SK-N-SH (cell line): ENCODE measurements at regions not wholly inside any gene's neighbourhood (a gene's known extent, or its start where the extent isn't known, plus 50 kb on each side); places are given as distances from the start of the nearest gene placed in this dataset.

Experiments
- CTCF ChIP-seq: fragments of 200-600 bp; sonication (generic); IDR thresholded peaks from 2 replicates; pipeline ENCODE4 v1.6.1; 2017; ENCODE audit warnings: antibody characterized with exemption, mild to moderate bottlenecking, moderate library complexity
- EP300 ChIP-seq, 2 experiments: IDR thresholded peaks; 2 replicates each; pipeline versions ENCODE4 v1.4.0 to v1.6.1; 2012; ENCODE audit warnings: borderline replicate concordance in 1 of 2, low read depth in 1 of 2, low read length in 1 of 2
- EZH2phosphoT487 ChIP-seq: fragments of 200-600 bp; sonication (generic); IDR thresholded peaks from 2 replicates; pipeline ENCODE4 v1.6.1; 2017; ENCODE audit warnings: low read depth, mixed run types, mild to moderate bottlenecking, antibody characterized with exemption, moderate library complexity, borderline replicate concordance
- FOSL2 ChIP-seq: IDR thresholded peaks from 2 replicates; pipeline ENCODE4 v1.4.0; 2012; ENCODE audit warnings: low read depth, mild to moderate bottlenecking, moderate library complexity, borderline replicate concordance
- GABPA ChIP-seq: IDR thresholded peaks from 2 replicates; pipeline ENCODE4 v1.4.0; 2012; ENCODE audit warnings: low read depth, mild to moderate bottlenecking
- RFX5 ChIP-seq: IDR thresholded peaks from 2 replicates; pipeline ENCODE4 v1.6.1; 2012; ENCODE audit warnings: mild to moderate bottlenecking, improper control_type of control experiment, low read length
- SIN3A ChIP-seq: IDR thresholded peaks from 2 replicates; pipeline ENCODE4 v1.6.1; 2012; ENCODE audit warnings: low read depth, mild to moderate bottlenecking, low read length, moderate library complexity, borderline replicate concordance
- SMC3 ChIP-seq: IDR thresholded peaks from 2 replicates; pipeline ENCODE4 v1.6.1; 2012; ENCODE audit warnings: low read depth, low read length, improper control_type of control experiment
- TAF1 ChIP-seq: IDR thresholded peaks from 2 replicates; pipeline ENCODE4 v1.6.1; 2012; ENCODE audit warnings: low read depth, mild to moderate bottlenecking, low read length, moderate library complexity, borderline replicate concordance
- TEAD4 ChIP-seq: IDR thresholded peaks from 2 replicates; pipeline ENCODE4 v1.4.0; 2012; ENCODE audit warnings: mild to moderate bottlenecking, borderline replicate concordance; ENCODE audit not compliant: insufficient read depth
- USF1 ChIP-seq: IDR thresholded peaks from 2 replicates; pipeline ENCODE4 v1.4.0; 2012; ENCODE audit warnings: low read depth, borderline replicate concordance
- USF2 ChIP-seq: fragments of 150-350 bp; IDR thresholded peaks from 2 replicates; pipeline ENCODE4 v1.6.1; 2017; ENCODE audit warnings: antibody characterized with exemption, low read length, low read depth, borderline replicate concordance

- no peak for TF ChIP-seq CTCF
- no peak for TF ChIP-seq USF1
- no peak for TF ChIP-seq FOSL2
- TF ChIP-seq RFX5 = no peak
- no peak for TF ChIP-seq SIN3A
- no peak for TF ChIP-seq SMC3
- TF ChIP-seq GABPA = no peak
- TF ChIP-seq TEAD4 = no peak
- TF ChIP-seq USF2 = no peak
- no peak for TF ChIP-seq EP300 (IDR thresholded peaks at IDR 0.05; ENCODE audit: borderline replicate concordance in 1 of 2, low read depth in 1 of 2, low read length in 1 of 2)
- no peak for TF ChIP-seq TAF1
- TF ChIP-seq EZH2phosphoT487 = no peak
Measured at GRCh38 chrX:99468993-99469392, 941.1 kb downstream of the PCDH19 start.
